Coronary artery (tissue), 2 donors: ENCODE measurements at regions not wholly inside any gene's neighbourhood (a gene's known extent, or its start where the extent isn't known, plus 50 kb on each side); places are given as distances from the start of the nearest gene placed in this dataset.

ENCODE experiments used
- DNase-seq: peaks from one replicate; pipeline ENCODE4 v3.0.0-alpha.2; 2017; ENCODE audit warnings: low spot score
- H3K27ac ChIP-seq, 2 donors: fragments of 200-600 bp; sonication (generic); one replicate each; pipeline ENCODE4 v1.5.1; 2016 to 2019
- H3K4me3 ChIP-seq: fragments of 200-600 bp; sonication (generic); 2 replicates; pipeline ENCODE4 v1.5.1; 2016; ENCODE audit warnings: mild to moderate bottlenecking, moderate library complexity
- TF ChIP-seq, protein P1 (sequence below): fragments of 200-600 bp; sonication (generic); IDR thresholded peaks from one replicate; pipeline ENCODE4 v1.5.1; 2019; ENCODE audit warnings: antibody characterized with exemption

DNA sequence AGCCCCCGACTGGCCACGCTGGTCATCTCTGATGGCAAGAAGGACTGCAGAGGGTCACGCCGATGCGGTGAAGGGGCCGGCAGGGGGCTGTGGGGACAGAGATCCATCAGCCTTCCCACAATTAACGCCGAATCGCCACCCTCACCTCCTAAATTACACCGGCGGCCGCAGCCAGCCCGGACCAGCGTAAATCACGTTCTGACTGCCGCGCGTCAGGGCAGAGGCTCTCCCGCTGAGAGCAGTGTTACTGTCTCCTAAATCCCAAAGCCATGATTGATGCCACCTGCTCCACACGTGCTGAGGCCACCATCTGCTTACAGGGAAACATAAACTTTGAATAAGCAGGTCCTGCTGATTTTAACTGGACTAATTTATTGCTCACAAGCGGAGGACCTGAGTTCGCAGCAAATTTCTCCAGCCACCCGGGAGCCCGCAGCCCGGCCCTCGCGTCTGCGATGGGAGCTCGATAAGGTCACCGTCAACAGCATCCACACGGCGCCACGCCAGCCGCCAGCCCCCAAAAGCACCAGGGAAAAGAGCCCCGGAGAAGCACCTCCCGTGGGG lies 127.3 kb upstream of the NKX1-1 start:
- TF ChIP-seq, protein P1, sequence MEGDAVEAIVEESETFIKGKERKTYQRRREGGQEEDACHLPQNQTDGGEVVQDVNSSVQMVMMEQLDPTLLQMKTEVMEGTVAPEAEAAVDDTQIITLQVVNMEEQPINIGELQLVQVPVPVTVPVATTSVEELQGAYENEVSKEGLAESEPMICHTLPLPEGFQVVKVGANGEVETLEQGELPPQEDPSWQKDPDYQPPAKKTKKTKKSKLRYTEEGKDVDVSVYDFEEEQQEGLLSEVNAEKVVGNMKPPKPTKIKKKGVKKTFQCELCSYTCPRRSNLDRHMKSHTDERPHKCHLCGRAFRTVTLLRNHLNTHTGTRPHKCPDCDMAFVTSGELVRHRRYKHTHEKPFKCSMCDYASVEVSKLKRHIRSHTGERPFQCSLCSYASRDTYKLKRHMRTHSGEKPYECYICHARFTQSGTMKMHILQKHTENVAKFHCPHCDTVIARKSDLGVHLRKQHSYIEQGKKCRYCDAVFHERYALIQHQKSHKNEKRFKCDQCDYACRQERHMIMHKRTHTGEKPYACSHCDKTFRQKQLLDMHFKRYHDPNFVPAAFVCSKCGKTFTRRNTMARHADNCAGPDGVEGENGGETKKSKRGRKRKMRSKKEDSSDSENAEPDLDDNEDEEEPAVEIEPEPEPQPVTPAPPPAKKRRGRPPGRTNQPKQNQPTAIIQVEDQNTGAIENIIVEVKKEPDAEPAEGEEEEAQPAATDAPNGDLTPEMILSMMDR: no peak
- Histone ChIP-seq H3K4me3 (no peak overlapping the region), H3K27ac (no peak overlapping the region)
- no peak for DNase-seq

DNA sequence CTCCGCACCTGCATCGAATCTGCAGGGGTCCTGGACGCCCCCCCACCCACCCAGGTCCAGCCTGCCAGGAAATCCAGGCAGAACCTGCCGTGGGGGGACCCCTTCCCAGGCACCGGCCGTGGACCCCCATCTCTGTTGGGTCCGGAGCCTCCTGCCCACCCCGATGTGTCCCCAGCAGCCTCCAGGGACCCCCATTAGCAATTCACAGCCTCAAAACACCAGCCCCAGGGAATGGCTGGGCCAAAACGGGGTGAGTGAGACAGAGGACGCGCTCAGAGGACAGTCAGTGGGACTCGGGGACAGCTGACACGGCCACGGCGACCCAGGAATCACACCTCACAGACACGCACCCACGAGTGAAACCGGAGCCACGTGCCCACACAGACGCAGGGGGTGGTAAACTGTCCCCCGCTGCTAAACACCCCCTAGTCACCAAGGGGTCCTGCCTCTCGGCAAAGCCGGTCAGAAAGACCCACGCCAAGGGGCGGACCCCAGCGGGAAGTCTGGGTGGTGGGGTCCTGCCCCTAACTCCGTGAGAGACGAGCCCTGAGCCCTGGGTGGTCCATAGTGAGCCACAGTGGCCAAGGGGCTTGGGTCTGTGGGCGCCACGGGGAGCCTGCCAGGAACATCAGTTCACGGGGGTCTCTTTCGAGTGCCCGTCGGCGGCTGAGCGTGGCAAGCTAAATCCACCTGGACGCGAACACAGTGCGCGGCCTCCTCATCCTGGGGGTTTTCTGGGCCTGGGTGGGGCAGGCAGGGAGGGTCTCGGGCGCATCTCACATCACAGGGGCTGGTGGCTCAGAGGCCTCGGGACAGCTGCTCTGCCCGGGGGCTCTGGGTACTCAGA lies 126.5 kb upstream of the NKX1-1 start:
- Histone ChIP-seq H3K27ac (no peak overlapping the region), H3K4me3 (no peak overlapping the region)
- TF ChIP-seq, protein P1: no peak
- DNase-seq: no peak

DNA sequence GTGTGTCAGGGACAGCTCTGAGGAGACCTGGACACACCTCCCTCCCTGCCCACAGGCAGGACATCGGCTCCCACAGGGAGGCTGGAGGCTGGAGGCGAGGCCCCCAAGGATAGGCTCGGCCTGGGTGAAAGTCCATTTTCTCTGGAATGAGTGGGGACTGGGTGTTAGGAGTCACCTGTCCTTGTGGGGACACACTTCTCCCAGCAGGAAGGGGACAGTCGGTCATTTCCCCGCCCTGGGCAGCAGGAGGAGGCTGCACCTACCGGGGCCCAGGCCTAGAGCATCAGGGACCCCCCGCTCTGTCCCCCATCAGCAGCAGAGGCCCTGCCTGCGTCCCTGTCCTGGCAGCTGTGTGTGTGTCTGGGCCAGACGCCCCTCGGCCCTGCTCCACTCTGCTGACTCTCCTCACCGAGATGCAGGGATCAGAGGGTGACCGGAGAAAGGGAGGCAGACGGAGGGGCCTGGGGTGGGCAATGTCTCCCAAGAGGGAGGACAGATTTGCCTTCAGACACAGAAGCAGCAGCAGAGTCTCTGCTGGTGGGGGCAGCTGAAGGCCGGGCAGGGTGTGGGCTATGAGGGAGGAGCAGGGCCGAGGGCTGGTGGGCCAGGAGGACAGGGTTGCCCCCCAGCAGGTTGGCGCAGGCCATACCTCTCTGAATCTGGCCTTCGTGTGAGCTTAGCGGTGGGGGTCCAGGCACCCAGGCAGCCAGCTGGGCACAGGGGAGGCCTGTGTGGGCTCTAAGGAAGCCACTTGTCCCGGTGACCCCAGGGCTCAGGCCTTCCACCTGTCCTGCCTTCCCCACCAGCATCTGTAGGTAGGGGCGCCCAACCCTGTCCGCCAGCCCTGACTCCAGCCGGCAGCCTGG lies 125.7 kb upstream of the NKX1-1 start:
- H3K27ac ChIP-seq: no peak overlapping the region
- H3K4me3 ChIP-seq: no peak overlapping the region
- no peak for DNase-seq
- TF ChIP-seq, protein P1: no peak

- no peak overlapping the region for H3K27ac ChIP-seq
- no peak for DNase-seq
- no peak overlapping the region for H3K4me3 ChIP-seq
- TF ChIP-seq, protein P1: no peak
Measured at GRCh38 chr4:1530356-1530755, 124.1 kb upstream of the NKX1-1 start.

GRCh38 chr4:1524761-1525160 lies 118.5 kb upstream of the NKX1-1 start:
- Histone ChIP-seq H3K27ac (no peak overlapping the region), H3K4me3 (no peak overlapping the region)
- TF ChIP-seq, protein P1: no peak
- DNase-seq: no peak

GRCh38 chr4:1523907-1524636 lies 117.8 kb upstream of the NKX1-1 start:
- H3K4me3 ChIP-seq: no peak overlapping the region
- H3K27ac ChIP-seq: no peak overlapping the region
- TF ChIP-seq, protein P1: no peak
- DNase-seq: no peak
